ENCODE measurements at regions not wholly inside any gene's neighbourhood (a gene's known extent, or its start where the extent isn't known, plus 50 kb on each side); places are given as distances from the start of the nearest gene placed in this dataset.

- TF ChIP-seq ZNF114 (CRISPR knock-in tag; IDR thresholded peaks at IDR 0.05) (no peak), CTCF (conservative IDR thresholded peaks at IDR 0.05; ENCODE audit: low read depth in 2 of 2) (no peak), EZH2 (IDR thresholded peaks at IDR 0.05; ENCODE audit: low read depth, unreplicated experiment) (no peak), CREB1 (CRISPR knock-in tag; IDR thresholded peaks at IDR 0.05; ENCODE audit: low read depth) (no peak), REST (IDR thresholded peaks at IDR 0.05; ENCODE audit: unreplicated experiment) (no peak), POLR2AphosphoS5 (IDR thresholded peaks at IDR 0.05; ENCODE audit: low read depth) (no peak), ETS1 (IDR thresholded peaks at IDR 0.05) (no peak), EZH2phosphoT487 (IDR thresholded peaks at IDR 0.05; ENCODE audit: unreplicated experiment) (no peak), NANOG (IDR thresholded peaks at IDR 0.05; ENCODE audit: borderline replicate concordance) (no peak), ZNF331 (CRISPR knock-in tag; IDR thresholded peaks at IDR 0.05; ENCODE audit: low read depth) (no peak), STAT1 (IDR thresholded peaks at IDR 0.05; ENCODE audit: unreplicated experiment) (no peak), JUNB (IDR thresholded peaks at IDR 0.05; ENCODE audit: unreplicated experiment) (no peak)
Observed at GRCh38 chr4:116585246-116585645, 500.1 kb downstream of the TRAM1L1 start.

Data from GM23338 (cell line).